GM12878 (cell line): ENCODE measurements at regions not wholly inside any gene's neighbourhood (a gene's known extent, or its start where the extent isn't known, plus 50 kb on each side); places are given as distances from the start of the nearest gene placed in this dataset.

Source experiments
- ATAC-seq: fragments of 200-7000 bp; cut with Tn5 transposase; 3 replicates; pipeline ENCODE4 v1.9.1; 2020; ENCODE audit warnings: mild to moderate bottlenecking, moderate library complexity
- BruUV-seq: library from RNA; stranded (reverse); fragments of 400-500 nt; replicated peaks from 2 replicates; lab custom pipeline; 2021; lab: Mats Ljungman, UMichigan
- CTCF ChIA-PET: fragments of 300-600 bp; sonication (Branson Sonifier 250); formaldehyde crosslinking; extraction: SDS; loops from one replicate; lab custom pipeline; 2021; ENCODE audit warnings: inconsistent platforms; lab: Yijun Ruan, JAX
- POLR2A ChIA-PET: fragments of 350-600 bp; formaldehyde crosslinking; extraction: SDS; loops from one replicate; lab custom pipeline; 2021; ENCODE audit warnings: inconsistent platforms; lab: Charles Lee
- RAD21 ChIA-PET: fragments of 300-600 bp; sonication (Branson Sonifier 250); formaldehyde crosslinking; loops from one replicate; lab custom pipeline; 2023; ENCODE audit warnings: antibody characterized with exemption; ENCODE audit not compliant: unreplicated experiment; lab: Charles Lee
- SMC1A ChIA-PET: fragments of 300-600 bp; sonication (Branson Sonifier 250); formaldehyde crosslinking; loops from one replicate; lab custom pipeline; 2023; ENCODE audit not compliant: unreplicated experiment, uncharacterized antibody; lab: Charles Lee
- DNase-seq: peaks from one replicate; pipeline ENCODE4 v3.0.0-alpha.2; 2011; ENCODE audit warnings: low read depth, low spot score
- FAIRE-seq: peaks from 3 replicates; lab custom pipeline; 2011; peaks lifted over from hg19 to GRCh38; lab: Jason Lieb, UNC
- H2AFZ ChIP-seq: 2 replicates; pipeline ENCODE4 v1.6.0; 2011; ENCODE audit warnings: low read depth, low read length, control low read depth; ENCODE audit not compliant: control insufficient read depth
- H3K27ac ChIP-seq: 2 replicates; pipeline ENCODE4 v1.5.1; 2011; ENCODE audit warnings: control low read depth; ENCODE audit not compliant: control insufficient read depth, insufficient read depth
- H3K27me3 ChIP-seq, 2 experiments: replicated peaks in 1 of 2; 2 replicates each; pipeline versions ENCODE4 v1.6.0 to v1.6.1; 2011; ENCODE audit warnings: low read length in 1 of 2; ENCODE audit not compliant: control insufficient read depth in 2 of 2, insufficient read depth in 2 of 2
- H3K36me3 ChIP-seq, 2 experiments: 2 replicates each; pipeline ENCODE4 v1.5.1; 2011; ENCODE audit warnings: low read length in 1 of 2; ENCODE audit not compliant: control insufficient read depth in 2 of 2, insufficient read depth in 2 of 2
- H3K4me1 ChIP-seq: 2 replicates; pipeline ENCODE4 v1.6.1; 2011; ENCODE audit warnings: mild to moderate bottlenecking, low read length, moderate library complexity, mixed read lengths; ENCODE audit not compliant: control insufficient read depth, insufficient read depth
- H3K4me2 ChIP-seq: 2 replicates; pipeline ENCODE4 v1.6.0; 2011; ENCODE audit warnings: control low read depth; ENCODE audit not compliant: control insufficient read depth, insufficient read depth
- H3K4me3 ChIP-seq: fragments of 200-600 bp; sonication (generic); 2 replicates; pipeline ENCODE4 v1.5.1; 2016
- H3K79me2 ChIP-seq: 2 replicates; pipeline ENCODE4 v1.6.0; 2011; ENCODE audit warnings: low read length; ENCODE audit not compliant: control insufficient read depth, insufficient read depth
- H3K9ac ChIP-seq: 2 replicates; pipeline ENCODE4 v1.8.0; 2011; ENCODE audit warnings: low read length, control low read depth, mixed read lengths; ENCODE audit not compliant: control insufficient read depth, insufficient read depth
- H3K9me3 ChIP-seq: replicated peaks from 3 replicates; pipeline ENCODE4 v1.5.1; 2011; ENCODE audit warnings: mild to moderate bottlenecking, low read length; ENCODE audit not compliant: control insufficient read depth, insufficient read depth
- H4K20me1 ChIP-seq: 2 replicates; pipeline ENCODE4 v1.6.0; 2011; ENCODE audit not compliant: control insufficient read depth, insufficient read depth
- ATF7 ChIP-seq: fragments of 450-650 bp; IDR thresholded peaks from 2 replicates; pipeline ENCODE4 v1.6.1; 2016; ENCODE audit warnings: low read depth, mild to moderate bottlenecking
- BCL11A ChIP-seq: IDR thresholded peaks from 2 replicates; pipeline ENCODE4 v1.6.1; 2011; ENCODE audit warnings: low read depth, low read length
- BHLHE40 ChIP-seq, 2 experiments: fragments of 450-650 bp in 1 of 2; IDR thresholded peaks; 2 replicates each; pipeline ENCODE4 v1.6.1; 2011 to 2017; ENCODE audit warnings: low read depth in 2 of 2, borderline replicate concordance in 1 of 2, improper control_type of control experiment in 1 of 2, low read length in 1 of 2, mild to moderate bottlenecking in 1 of 2
- CBX5 ChIP-seq: sonication (generic); IDR thresholded peaks from 2 replicates; pipeline ENCODE4 v1.6.1; 2016; ENCODE audit warnings: low read depth, moderate library complexity, mild to moderate bottlenecking, inconsistent platforms
- EP300 ChIP-seq, 2 experiments: fragments of 150-350 bp in 1 of 2; IDR thresholded peaks; 2 replicates each; pipeline ENCODE4 v1.6.1; 2011 to 2012; ENCODE audit warnings: low read depth in 2 of 2, low read length in 2 of 2, borderline replicate concordance in 1 of 2, improper control_type of control experiment in 1 of 2, inconsistent platforms in 1 of 2; ENCODE audit not compliant: control insufficient read depth in 1 of 2
- FOXK2 ChIP-seq: fragments of 450-650 bp; IDR thresholded peaks from 2 replicates; pipeline ENCODE4 v1.6.1; 2017; ENCODE audit warnings: mild to moderate bottlenecking, moderate library complexity
- GABPA ChIP-seq: IDR thresholded peaks from 2 replicates; pipeline ENCODE4 v1.6.1; 2014; ENCODE audit warnings: antibody characterized with exemption, low read depth, mild to moderate bottlenecking, inconsistent platforms
- KDM1A ChIP-seq: fragments of 200-600 bp; sonication (generic); IDR thresholded peaks from 2 replicates; pipeline ENCODE4 v1.6.1; 2016; ENCODE audit warnings: borderline replicate concordance
- MEF2A ChIP-seq: IDR thresholded peaks from 2 replicates; pipeline ENCODE4 v1.6.1; 2011; ENCODE audit warnings: low read depth, mild to moderate bottlenecking, low read length, moderate library complexity; ENCODE audit not compliant: insufficient read depth
- MTA2 ChIP-seq: fragments of 450-650 bp; IDR thresholded peaks from 2 replicates; pipeline ENCODE4 v1.6.1; 2016; ENCODE audit warnings: low read depth, mild to moderate bottlenecking, moderate library complexity
- MTA3 ChIP-seq: IDR thresholded peaks from 2 replicates; pipeline ENCODE4 v1.6.1; 2012; ENCODE audit warnings: low read length, inconsistent platforms, borderline replicate concordance
- MYB ChIP-seq: fragments of 150-350 bp; IDR thresholded peaks from 2 replicates; pipeline ENCODE4 v1.6.1; 2014; ENCODE audit warnings: mild to moderate bottlenecking, low read depth, low read length, borderline replicate concordance
- NBN ChIP-seq: fragments of 450-650 bp; IDR thresholded peaks from 2 replicates; pipeline ENCODE4 v1.6.1; 2016
- NFIC ChIP-seq: IDR thresholded peaks from 2 replicates; pipeline ENCODE4 v1.6.1; 2012; ENCODE audit warnings: low read depth, mild to moderate bottlenecking, inconsistent platforms, low read length, moderate library complexity
- RBBP5 ChIP-seq: fragments of 200-600 bp; sonication (generic); conservative IDR thresholded peaks from 2 replicates; pipeline ENCODE4 v1.6.1; 2016
- RUNX3 ChIP-seq: IDR thresholded peaks from 2 replicates; pipeline ENCODE4 v1.6.1; 2012; ENCODE audit warnings: low read length, inconsistent platforms
- SPI1 ChIP-seq: IDR thresholded peaks from 2 replicates; pipeline ENCODE4 v1.6.1; 2011; ENCODE audit warnings: low read depth, mild to moderate bottlenecking, low read length, moderate library complexity, borderline replicate concordance; ENCODE audit not compliant: insufficient read depth
- SREBF1 ChIP-seq: IDR thresholded peaks from 2 replicates; pipeline ENCODE4 v1.6.1; 2012; ENCODE audit warnings: mild to moderate bottlenecking, low read length
- STAT1 ChIP-seq: fragments of 450-650 bp; conservative IDR thresholded peaks from 2 replicates; pipeline ENCODE4 v1.6.1; 2014; ENCODE audit warnings: antibody characterized with exemption, mild to moderate bottlenecking
- SUPT20H ChIP-seq: IDR thresholded peaks from 2 replicates; pipeline ENCODE4 v1.6.1; 2011; ENCODE audit warnings: low read depth, mild to moderate bottlenecking, low read length, moderate library complexity, borderline replicate concordance; ENCODE audit not compliant: control insufficient read depth
- TCF12 ChIP-seq: IDR thresholded peaks from 2 replicates; pipeline ENCODE4 v1.6.1; 2011; ENCODE audit warnings: low read depth, mild to moderate bottlenecking, low read length
- YBX1 ChIP-seq: fragments of 450-650 bp; IDR thresholded peaks from 2 replicates; pipeline ENCODE4 v1.6.1; 2016; ENCODE audit warnings: antibody characterized with exemption
- ZNF384 ChIP-seq: IDR thresholded peaks from 2 replicates; pipeline ENCODE4 v1.6.1; 2012; ENCODE audit warnings: low read depth, mild to moderate bottlenecking, low read length, improper control_type of control experiment, borderline replicate concordance
- ZSCAN29 ChIP-seq: fragments of 450-650 bp; IDR thresholded peaks from 2 replicates; pipeline ENCODE4 v1.6.1; 2017; ENCODE audit warnings: mild to moderate bottlenecking, moderate library complexity
- WGBS: methylation state at CpG from one replicate; pipeline ENCODE4 v1.1.6; 2016; ENCODE audit warnings: low lambda C conversion rate; ENCODE audit not compliant: insufficient replicate concordance, insufficient coverage; ENCODE audit errors: missing lambda C conversion rate; 5-methylcytosine and 5-hydroxymethylcytosine counted together
- in situ Hi-C: fragments of 300-500 bp; cut with MboI; formaldehyde crosslinking; loops from 9 replicates; pipeline ENCODE4 v1.14.3; 2018; ENCODE audit warnings: mixed read lengths
- intact Hi-C: fragments of 100-400 bp; cut with micrococcal nuclease; formaldehyde crosslinking; loops from one replicate; pipeline ENCODE4 v1.14.2; 2022; ENCODE audit not compliant: unreplicated experiment
- TF ChIP-seq, protein P1 (sequence below): IDR thresholded peaks from 2 replicates; pipeline ENCODE4 v1.6.1; 2011; ENCODE audit warnings: mild to moderate bottlenecking, low read depth, low read length, moderate library complexity; ENCODE audit not compliant: insufficient replicate concordance

DNA sequence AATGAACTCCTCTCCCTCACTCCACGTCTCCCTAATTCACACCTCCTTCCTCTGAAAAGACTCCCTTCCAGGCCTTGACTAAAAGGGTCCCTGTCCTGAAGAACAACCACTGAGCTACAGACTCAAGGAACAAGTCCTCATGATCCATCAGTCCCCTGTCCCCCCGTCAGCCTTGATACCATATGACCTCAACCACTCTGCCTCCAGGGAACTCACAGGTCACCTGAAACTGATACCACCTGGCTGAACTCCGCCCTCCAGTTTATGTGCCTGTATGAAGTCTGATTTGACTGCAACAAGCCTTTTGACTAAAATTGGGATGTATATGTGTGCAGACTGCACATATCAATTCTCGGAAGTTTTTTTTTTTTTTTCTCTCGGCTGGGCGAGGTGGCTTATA lies 88.7 kb downstream of the UGCG start (continued):
- TF ChIP-seq TCF12 (peak; percentile 59; the same call in 1 of the 2 replicates), MTA3 (0 out of 2 replicates have a peak, but pooled peaks have one; percentile 4), ZSCAN29 (no peak), KDM1A (no peak), RBBP5 (no peak), BCL11A (0 out of 2 replicates have a peak, but pooled peaks have one; percentile 30), NFIC (peak; percentile 54; the same call in 1 of the 2 replicates), YBX1 (no peak), MTA2 (peak; percentile 46; the same call in 1 of the 2 replicates), ATF7 (peak; percentile 53)

DNA sequence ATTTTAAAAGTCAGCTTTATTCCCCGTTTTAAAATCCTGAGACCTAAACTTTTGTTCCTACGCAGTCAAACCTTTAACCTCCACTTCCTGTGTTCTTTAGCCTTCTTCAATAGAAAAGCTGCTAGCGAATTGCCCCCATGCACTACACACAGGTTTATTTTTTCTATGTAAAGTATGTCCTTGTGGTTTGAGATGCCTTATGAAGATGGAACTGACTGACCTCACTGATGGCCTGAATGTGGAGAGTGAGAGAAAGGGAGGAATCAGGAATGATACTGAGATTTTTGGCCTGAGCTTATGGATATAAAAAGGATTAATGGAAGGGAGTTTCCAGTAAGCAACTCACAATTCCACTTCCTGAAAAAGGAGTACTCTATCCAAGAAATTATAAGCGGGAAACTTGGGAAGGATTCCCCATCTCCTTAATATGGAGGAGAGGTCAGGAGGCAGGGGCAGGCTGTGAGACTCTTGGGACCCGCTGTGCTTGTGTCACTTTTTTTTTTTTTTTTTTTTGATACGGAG lies 89.5 kb downstream of the UGCG start:
- peak overlapping the region; percentile 43 for H3K9ac ChIP-seq
- intact Hi-C loops (loop anchor here (10.0 kb wide), 1 partner anchor 221 kb away; no protein-coding TSS in a partner anchor), in situ Hi-C loops (no loop called here)
- ChIA-PET RAD21 (interaction anchor here (0.7 to 9.8 kb wide), 22 partner anchors 8 to 128 kb away, joined by 3 to 174 read pairs (median 12); partner anchors contain the start of gene UGCG), SMC1A (interaction anchor here (0.7 to 14.9 kb wide), 28 partner anchors 7 to 227 kb away, joined by 3 to 313 read pairs (median 8); partner anchors contain the start of gene UGCG), CTCF (interaction anchor here (0.6 to 4.2 kb wide), 16 partner anchors 9 to 958 kb away, joined by 3 to 25 read pairs (median 10); partner anchors contain the start of gene UGCG), POLR2A (interaction anchor here (0.6 to 13.2 kb wide), 23 partner anchors 8 to 88 kb away, joined by 3 to 158 read pairs (median 4); no protein-coding TSS in a partner anchor)
- BruUV-seq, result no TSS peak
- FAIRE-seq, result no peak
- H3K27me3 ChIP-seq, result no peaks in the 10 kb centered on the region
- H4K20me1 ChIP-seq, result no peaks in the 10 kb centered on the region
- no peaks in the 10 kb centered on the region for H3K79me2 ChIP-seq
- ATAC-seq, result peak; percentile 5
- DNase-seq, result no peak
- no peaks in the 10 kb centered on the region for H3K36me3 ChIP-seq
- peak overlapping the region; percentile 99 for H3K27ac ChIP-seq
- H3K4me2 ChIP-seq, result peak overlapping the region; percentile 39
- peaks cover 67% of the 10 kb centered on the region for H3K4me1 ChIP-seq
- 21% methylated on average over 5 of the region's 6 CpGs for WGBS
- no peaks in the 10 kb centered on the region; the same call in none of the 3 replicates for H3K9me3 ChIP-seq
- peak overlapping the region; percentile 53 for H2AFZ ChIP-seq
- no peak overlapping the region for H3K4me3 ChIP-seq
- TF ChIP-seq, protein P1, sequence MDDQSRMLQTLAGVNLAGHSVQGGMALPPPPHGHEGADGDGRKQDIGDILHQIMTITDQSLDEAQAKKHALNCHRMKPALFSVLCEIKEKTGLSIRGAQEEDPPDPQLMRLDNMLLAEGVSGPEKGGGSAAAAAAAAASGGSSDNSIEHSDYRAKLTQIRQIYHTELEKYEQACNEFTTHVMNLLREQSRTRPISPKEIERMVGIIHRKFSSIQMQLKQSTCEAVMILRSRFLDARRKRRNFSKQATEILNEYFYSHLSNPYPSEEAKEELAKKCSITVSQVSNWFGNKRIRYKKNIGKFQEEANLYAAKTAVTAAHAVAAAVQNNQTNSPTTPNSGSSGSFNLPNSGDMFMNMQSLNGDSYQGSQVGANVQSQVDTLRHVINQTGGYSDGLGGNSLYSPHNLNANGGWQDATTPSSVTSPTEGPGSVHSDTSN, result no peak
- TF ChIP-seq SPI1, result 0 out of 2 replicates have a peak, but pooled peaks have one; percentile 24
- no peak for TF ChIP-seq FOXK2
- TF ChIP-seq CBX5, result no peak
- TF ChIP-seq ZNF384, result no peak
- TF ChIP-seq NBN, result no peak
- no peak for TF ChIP-seq BHLHE40 (IDR thresholded peaks at IDR 0.05; ENCODE audit: borderline replicate concordance in 1 of 2, low read depth in 2 of 2, low read length in 1 of 2)
- TF ChIP-seq STAT1, result no peak
- TF ChIP-seq MYB, result no peak
- peak in 1 of 2 experiments; percentile 22; a peak in 1 of 4 replicates for TF ChIP-seq EP300 (IDR thresholded peaks at IDR 0.05; ENCODE audit: borderline replicate concordance in 1 of 2, control insufficient read depth in 1 of 2, low read depth in 2 of 2, low read length in 2 of 2)
- TF ChIP-seq SUPT20H, result no peak
- TF ChIP-seq SREBF1, result no peak
- peak; percentile 69 for TF ChIP-seq RUNX3
- 0 out of 2 replicates have a peak, but pooled peaks have one; percentile 17 for TF ChIP-seq MEF2A
- TF ChIP-seq GABPA, result no peak
